PC-9 (cell line): ENCODE measurements at regions not wholly inside any gene's neighbourhood (a gene's known extent, or its start where the extent isn't known, plus 50 kb on each side); places are given as distances from the start of the nearest gene placed in this dataset.

Experiments used
- BruUV-seq: library from RNA; stranded (reverse); fragments of 400-500 nt; replicated peaks from 2 replicates; lab custom pipeline; 2021; lab: Mats Ljungman, UMichigan
- CTCF ChIA-PET: fragments of 300-600 bp; sonication (Branson Sonifier 250); formaldehyde crosslinking; loops from one replicate; lab custom pipeline; 2022; ENCODE audit warnings: antibody characterized with exemption; lab: Charles Lee
- POLR2A ChIA-PET: fragments of 300-600 bp; sonication (Branson Sonifier 250); formaldehyde crosslinking; loops from one replicate; lab custom pipeline; 2022; ENCODE audit warnings: antibody characterized with exemption; ENCODE audit not compliant: unreplicated experiment; lab: Charles Lee
- DNase-seq, 2 experiments: peaks; one replicate each; pipeline versions ENCODE4 v3.0.0 to v3.0.0-alpha.2; 2015 to 2022; ENCODE audit warnings: mixed read lengths in 1 of 2
- H2AFZ ChIP-seq: fragments of 200-600 bp; sonication (generic); 2 replicates; pipeline ENCODE4 v1.8.1; 2017; ENCODE audit warnings: antibody characterized with exemption
- H3F3A ChIP-seq: fragments of 200-600 bp; sonication (generic); 2 replicates; pipeline ENCODE4 v1.8.1; 2017; ENCODE audit warnings: antibody characterized with exemption, mild to moderate bottlenecking, low read depth; ENCODE audit not compliant: insufficient read depth
- H3K27ac ChIP-seq: fragments of 200-600 bp; sonication (generic); 2 replicates; pipeline ENCODE4 v1.6.1; 2016; ENCODE audit warnings: mixed run types
- H3K27me3 ChIP-seq: fragments of 200-600 bp; sonication (generic); 2 replicates; pipeline ENCODE4 v1.6.1; 2016; ENCODE audit warnings: low read depth, mixed run types; ENCODE audit not compliant: insufficient read depth
- H3K36me3 ChIP-seq: fragments of 200-600 bp; sonication (generic); 2 replicates; pipeline ENCODE4 v1.6.1; 2016; ENCODE audit warnings: low read depth, mixed run types
- H3K4me1 ChIP-seq: fragments of 200-600 bp; sonication (generic); replicated peaks from 2 replicates; pipeline ENCODE4 v1.6.1; 2016; ENCODE audit warnings: mixed run types; ENCODE audit not compliant: insufficient read depth
- H3K4me2 ChIP-seq: fragments of 200-600 bp; sonication (generic); 2 replicates; pipeline ENCODE4 v1.6.1; 2017; ENCODE audit warnings: mixed run types
- H3K4me3 ChIP-seq: fragments of 200-600 bp; sonication (generic); 2 replicates; pipeline ENCODE4 v1.6.1; 2016; ENCODE audit warnings: mixed run types
- H3K79me2 ChIP-seq: fragments of 200-600 bp; sonication (generic); 2 replicates; pipeline ENCODE4 v1.6.1; 2017; ENCODE audit warnings: low read depth, mixed run types
- H3K9me2 ChIP-seq: fragments of 200-600 bp; sonication (generic); 2 replicates; pipeline ENCODE4 v1.8.1; 2017; ENCODE audit warnings: mild to moderate bottlenecking; ENCODE audit not compliant: insufficient read depth
- H3K9me3 ChIP-seq: fragments of 200-600 bp; sonication (generic); 2 replicates; pipeline ENCODE4 v1.8.1; 2016; ENCODE audit warnings: low read depth; ENCODE audit not compliant: insufficient read depth
- H4K20me1 ChIP-seq: fragments of 200-600 bp; sonication (generic); 2 replicates; pipeline ENCODE4 v1.8.1; 2017; ENCODE audit not compliant: insufficient read depth
- CTCF ChIP-seq: fragments of 200-600 bp; sonication (generic); conservative IDR thresholded peaks from 2 replicates; pipeline ENCODE4 v1.6.1; 2017; ENCODE audit warnings: mixed run types, antibody characterized with exemption, mild to moderate bottlenecking, moderate library complexity
- EZH2 ChIP-seq: fragments of 200-600 bp; sonication (generic); IDR thresholded peaks from 2 replicates; pipeline ENCODE4 v1.8.0; 2017; ENCODE audit warnings: antibody characterized with exemption, low read depth
- intact Hi-C: fragments of 100-400 bp; cut with micrococcal nuclease; formaldehyde crosslinking; loops from one replicate; pipeline ENCODE4 v1.10.0; 2022; ENCODE audit not compliant: unreplicated experiment

DNA sequence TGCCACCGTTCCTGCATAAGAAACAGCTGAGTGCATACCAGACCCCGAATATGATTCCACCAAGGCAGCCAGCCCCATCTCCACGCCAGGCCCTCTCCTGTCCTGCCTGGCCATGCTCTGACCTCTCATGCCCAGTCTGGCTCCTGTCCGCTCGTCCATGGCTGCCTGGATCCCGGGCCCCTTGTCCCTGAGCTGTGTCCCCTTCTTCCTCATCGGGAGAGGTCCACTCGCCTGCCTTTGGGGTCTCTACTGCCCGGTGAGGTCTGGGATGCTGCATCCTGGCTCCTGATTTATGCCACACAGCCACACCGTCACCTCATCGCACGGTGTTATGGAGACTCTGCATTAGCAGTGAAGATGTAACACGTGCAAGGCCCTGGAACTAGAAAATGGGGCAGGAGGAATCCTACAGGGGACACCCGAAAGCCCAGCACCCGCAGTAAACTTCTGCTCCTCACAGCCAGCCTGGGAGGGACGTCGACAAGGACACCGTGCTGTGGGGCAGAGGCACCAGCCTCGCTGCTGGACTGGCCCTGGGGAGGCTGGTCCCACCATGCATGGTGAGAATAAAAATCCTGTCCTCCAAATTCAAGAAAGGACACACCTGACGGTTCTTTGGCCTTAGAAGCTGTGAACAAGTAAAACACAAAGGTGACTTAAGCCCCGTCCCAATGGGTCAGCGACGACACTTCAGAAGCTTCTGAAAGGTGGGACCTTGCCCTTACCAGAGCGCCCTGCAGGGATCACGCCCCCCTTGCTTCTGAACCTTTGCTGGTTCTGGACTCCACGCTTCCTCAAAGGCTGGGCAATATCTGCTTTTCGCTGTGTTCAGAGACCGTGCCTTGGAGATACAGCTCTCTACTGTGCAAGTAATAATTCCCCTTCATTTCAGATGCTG is 103.0 kb downstream of the DLL1 start:
- TF ChIP-seq CTCF (no peak), EZH2 (no peak)
- Histone ChIP-seq H3K4me1 (no peaks in the 10 kb centered on the region), H3K79me2 (no peaks in the 10 kb centered on the region), H2AFZ (no peak overlapping the region), H3K9me2 (no peaks in the 10 kb centered on the region), H4K20me1 (no peaks in the 10 kb centered on the region), H3K4me3 (no peak overlapping the region), H3K27ac (no peak overlapping the region), H3K36me3 (no peaks in the 10 kb centered on the region), H3F3A (no peaks in the 10 kb centered on the region), H3K9me3 (no peaks in the 10 kb centered on the region), H3K4me2 (no peak overlapping the region), H3K27me3 (peaks cover 68% of the 10 kb centered on the region)
- CTCF ChIA-PET, result no interaction called here
- intact Hi-C loops, result no loop called here
- DNase-seq, result no peak
- POLR2A ChIA-PET, result no interaction called here
- no TSS peak for BruUV-seq

- no peaks in the 10 kb centered on the region for H3K9me2 ChIP-seq
- H3K4me2 ChIP-seq, result no peak overlapping the region
- TF ChIP-seq EZH2 (no peak), CTCF (no peak)
- no peak overlapping the region for H3K27ac ChIP-seq
- no peaks in the 10 kb centered on the region for H3F3A ChIP-seq
- H4K20me1 ChIP-seq, result no peaks in the 10 kb centered on the region
- no peak overlapping the region for H2AFZ ChIP-seq
- H3K9me3 ChIP-seq, result no peaks in the 10 kb centered on the region
- DNase-seq, result no peak
- ChIA-PET CTCF (no interaction called here), POLR2A (no interaction called here)
- no peaks in the 10 kb centered on the region for H3K36me3 ChIP-seq
- no peak overlapping the region for H3K4me3 ChIP-seq
- BruUV-seq, result no TSS peak
- no peaks in the 10 kb centered on the region for H3K4me1 ChIP-seq
- intact Hi-C loops, result no loop called here
- peaks cover 61% of the 10 kb centered on the region for H3K27me3 ChIP-seq
- H3K79me2 ChIP-seq, result no peaks in the 10 kb centered on the region
These were observed 103.8 kb downstream of the DLL1 start for GRCh38 chr6:170186941-170187668.

GRCh38 chr6:170186006-170186935 is 104.6 kb downstream of the DLL1 start:
- Histone ChIP-seq H3K27ac (no peak overlapping the region), H4K20me1 (no peaks in the 10 kb centered on the region), H3K27me3 (peaks cover 65% of the 10 kb centered on the region), H2AFZ (no peak overlapping the region), H3K9me3 (no peaks in the 10 kb centered on the region), H3K4me2 (no peak overlapping the region), H3K36me3 (no peaks in the 10 kb centered on the region), H3K4me3 (no peak overlapping the region), H3K9me2 (no peaks in the 10 kb centered on the region), H3F3A (no peaks in the 10 kb centered on the region), H3K4me1 (no peaks in the 10 kb centered on the region), H3K79me2 (no peaks in the 10 kb centered on the region)
- DNase-seq, result no peak
- ChIA-PET POLR2A (no interaction called here), CTCF (no interaction called here)
- intact Hi-C loops, result no loop called here
- no TSS peak for BruUV-seq
- no peak for TF ChIP-seq CTCF
- TF ChIP-seq EZH2, result no peak
